ENCODE measurements at regions not wholly inside any gene's neighbourhood (a gene's known extent, or its start where the extent isn't known, plus 50 kb on each side); places are given as distances from the start of the nearest gene placed in this dataset.
"Not testable (repeated sequence)": the region's sequence is repeated elsewhere in the genome, so short reads cannot be mapped to it uniquely, and the experiment has no call there.

DNA sequence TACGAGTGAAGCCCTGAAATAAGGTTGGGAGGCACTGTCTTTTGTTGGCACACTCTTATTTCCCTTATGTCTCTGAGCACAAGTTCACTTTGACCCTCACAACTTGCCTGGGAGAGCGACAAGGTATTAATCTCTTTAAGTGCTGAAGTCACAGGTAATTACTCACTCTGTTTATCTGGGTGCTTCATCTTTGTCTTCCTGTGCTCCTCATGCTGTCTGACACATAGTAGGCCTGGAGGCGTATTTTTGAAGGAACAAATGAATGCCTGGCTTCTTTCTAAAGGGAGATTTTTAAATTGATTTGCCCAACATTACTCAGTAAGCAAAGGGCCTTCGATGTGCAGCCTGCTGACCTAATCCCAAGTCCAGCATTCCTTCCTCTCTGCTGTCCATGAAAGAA, 507.1 kb upstream of the TNP1 start:
- no peak for DNase-seq (ENCODE audit: low read depth)

DNA sequence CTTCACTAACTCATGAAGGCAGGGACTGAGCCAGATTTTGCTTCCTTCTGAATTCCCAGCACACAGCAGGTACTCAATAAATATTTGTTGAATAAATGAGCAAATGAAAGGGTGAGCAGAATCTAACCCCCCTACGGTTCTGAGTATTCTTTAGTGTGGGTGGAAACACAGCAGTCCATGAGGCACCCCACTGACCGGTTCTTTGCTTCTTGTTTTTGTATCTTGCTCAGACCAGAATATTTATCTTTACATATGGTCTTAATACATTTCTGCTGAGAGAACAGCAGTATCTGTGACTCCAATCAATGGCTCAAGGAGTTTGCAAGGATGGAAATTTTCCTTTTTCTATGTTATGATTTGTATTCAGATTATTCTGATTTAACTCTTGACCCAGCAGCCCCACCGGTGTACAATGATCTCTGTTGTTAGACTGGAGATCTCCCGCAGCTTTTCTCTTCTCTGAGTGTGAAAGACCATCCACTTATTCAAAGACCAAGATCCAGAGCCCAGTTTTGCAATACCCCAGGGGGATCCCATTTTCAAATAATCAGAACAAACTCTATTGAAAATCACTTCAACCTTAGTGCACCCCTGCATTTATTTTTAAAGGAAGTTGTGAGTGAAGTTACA, 506.5 kb upstream of the TNP1 start:
- DNase-seq (ENCODE audit: low read depth): no peak

DNA sequence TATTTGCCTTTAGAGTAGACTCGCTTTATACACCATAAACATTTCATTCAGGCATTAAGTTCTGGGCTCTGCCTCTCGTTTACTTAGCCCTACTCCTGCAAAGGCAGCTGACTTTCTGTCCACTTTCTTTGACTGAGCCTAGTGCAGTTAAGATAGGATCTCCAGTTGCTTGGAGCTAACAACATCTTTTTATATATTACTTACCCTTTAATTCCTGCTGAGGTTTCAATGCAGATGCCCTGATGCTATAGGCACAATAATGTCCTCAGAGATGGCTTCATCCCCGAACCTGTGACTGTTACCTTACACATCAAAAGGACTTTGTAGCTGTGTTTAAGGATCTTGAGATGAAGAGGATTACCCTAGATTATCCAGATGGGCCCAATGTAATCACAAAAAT, 505.8 kb upstream of the TNP1 start:
- DNase-seq (ENCODE audit: low read depth): no peak

DNA sequence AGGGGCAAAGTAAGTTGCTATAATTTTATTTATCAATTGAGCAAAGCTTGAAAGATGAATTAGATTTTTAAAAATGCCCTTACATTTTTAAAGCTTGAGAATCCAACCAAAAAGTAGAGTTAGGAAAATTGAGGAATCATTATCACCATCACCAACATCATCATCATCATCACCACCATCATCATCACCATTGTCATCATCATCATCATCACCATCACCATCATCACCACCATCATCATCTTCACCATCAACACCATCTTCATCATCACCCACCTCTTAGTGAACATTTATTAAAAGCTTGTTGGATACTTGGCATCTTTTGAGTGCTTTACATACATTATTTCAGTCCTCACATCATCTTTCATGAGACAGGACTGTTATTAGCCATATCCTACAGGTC, 504.4 kb upstream of the TNP1 start:
- DNase-seq (ENCODE audit: low read depth): no peak

DNA sequence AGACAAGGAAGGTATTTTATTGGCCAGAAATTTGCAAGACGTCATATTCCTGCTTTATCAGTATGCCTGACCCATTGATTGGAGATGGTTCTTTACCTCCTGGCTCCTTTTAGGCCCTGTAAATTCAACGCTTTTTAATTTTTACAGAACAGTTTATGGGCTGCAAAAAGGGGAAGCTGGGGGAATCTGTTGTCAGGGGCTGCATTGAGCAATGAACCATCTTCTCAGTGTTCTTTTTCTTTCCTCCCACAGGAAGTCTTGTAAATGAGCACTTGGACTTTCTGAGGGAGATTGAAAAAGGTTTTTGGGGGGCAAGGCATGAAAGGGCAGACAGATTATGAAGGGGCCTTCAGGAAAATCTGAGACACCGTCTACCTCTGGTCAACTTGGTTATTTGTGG, 503.6 kb upstream of the TNP1 start:
- DNase-seq (ENCODE audit: low read depth): no peak

DNA sequence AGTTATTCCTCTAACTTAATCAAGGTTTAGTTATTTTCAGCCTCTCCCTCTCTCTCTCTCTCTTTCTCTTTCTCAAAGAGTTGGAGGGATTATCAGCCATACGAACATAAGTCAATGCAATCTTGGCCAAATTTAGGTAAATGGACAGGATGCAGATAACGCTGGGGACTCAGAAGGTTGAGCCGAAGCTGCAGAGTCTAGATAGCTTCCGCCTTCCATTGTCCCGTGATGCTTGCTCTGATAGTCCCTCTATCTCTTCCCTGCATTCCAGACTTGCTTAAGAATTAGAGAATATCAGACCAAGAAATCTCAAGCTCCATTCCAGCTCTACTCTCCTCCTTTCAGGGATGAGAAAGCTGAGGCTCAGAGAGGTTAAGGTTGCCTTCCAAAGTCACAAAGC, 502.8 kb upstream of the TNP1 start:
- no peak for DNase-seq (ENCODE audit: low read depth)

DNA sequence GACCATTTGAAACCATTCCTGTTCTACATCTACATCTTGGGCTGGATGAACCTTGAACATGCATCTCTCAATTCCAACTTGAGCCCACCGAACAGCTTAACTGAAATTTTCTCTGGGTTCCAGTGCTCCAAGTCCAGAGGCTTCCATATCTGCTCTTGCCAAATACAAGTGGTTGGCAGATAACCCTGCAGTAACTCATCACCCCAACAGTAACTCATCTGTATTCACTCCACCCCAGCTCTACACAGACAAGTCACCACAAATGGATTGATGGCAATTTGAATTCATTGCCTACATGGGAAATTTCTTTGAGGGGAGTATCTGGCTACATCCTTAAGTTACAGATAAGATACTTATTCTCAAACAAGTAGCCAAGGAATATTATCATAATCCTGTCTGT, 502.4 kb upstream of the TNP1 start:
- no peak for DNase-seq (ENCODE audit: low read depth)

DNA sequence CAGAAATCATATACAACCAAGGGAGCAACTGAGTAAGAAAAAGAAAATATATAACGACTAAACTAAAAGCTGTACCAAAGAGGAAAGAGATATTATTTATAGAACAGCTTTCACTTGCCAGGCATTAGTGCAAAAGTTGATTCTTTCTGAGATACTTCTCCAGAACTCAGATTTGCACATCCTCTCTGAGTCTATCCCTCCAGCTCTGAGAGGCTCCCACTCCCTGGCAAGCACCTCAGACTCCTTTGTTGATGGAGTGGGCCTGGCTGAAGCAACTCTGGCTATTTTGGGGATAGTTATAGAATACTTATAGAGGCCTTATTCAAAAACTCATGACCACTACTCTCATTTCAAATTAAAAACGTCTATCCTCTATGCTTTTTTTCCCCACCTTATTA, 501.6 kb upstream of the TNP1 start:
- DNase-seq (ENCODE audit: low read depth): no peak

DNA sequence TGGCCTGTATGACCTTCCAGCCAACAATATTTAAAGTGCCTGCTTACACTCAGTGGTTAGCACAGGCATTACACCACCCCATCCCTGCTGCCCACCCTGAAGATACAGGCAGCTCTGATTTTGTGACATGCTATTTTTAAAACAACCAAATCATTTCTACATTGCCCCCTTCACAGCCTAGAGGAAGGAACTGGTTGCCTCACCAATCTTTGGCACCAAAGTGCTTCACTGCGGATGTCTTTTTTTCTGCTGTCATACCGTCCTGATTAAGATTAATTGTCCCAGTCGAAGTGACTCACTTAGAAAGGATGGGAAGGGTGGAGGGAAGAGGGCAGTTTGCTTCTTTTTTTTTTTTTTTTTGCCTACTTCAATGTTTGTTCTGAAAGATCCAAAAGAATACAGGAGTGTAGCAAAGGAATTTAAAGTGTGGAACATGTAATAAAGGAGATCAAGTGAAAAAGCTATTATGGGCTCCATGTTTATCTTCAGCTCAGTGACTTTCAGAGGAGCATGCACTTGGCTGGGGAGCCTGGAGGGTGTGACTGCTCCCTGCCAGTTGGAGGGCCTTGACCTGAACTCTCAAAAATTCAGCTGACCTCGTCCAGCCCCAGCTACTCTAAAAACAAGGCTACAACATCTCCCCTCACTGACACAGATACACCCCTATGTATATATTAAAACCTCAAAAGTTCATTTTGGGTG, 501.1 kb upstream of the TNP1 start:
- peak; percentile 35 for DNase-seq (ENCODE audit: low read depth)

DNA sequence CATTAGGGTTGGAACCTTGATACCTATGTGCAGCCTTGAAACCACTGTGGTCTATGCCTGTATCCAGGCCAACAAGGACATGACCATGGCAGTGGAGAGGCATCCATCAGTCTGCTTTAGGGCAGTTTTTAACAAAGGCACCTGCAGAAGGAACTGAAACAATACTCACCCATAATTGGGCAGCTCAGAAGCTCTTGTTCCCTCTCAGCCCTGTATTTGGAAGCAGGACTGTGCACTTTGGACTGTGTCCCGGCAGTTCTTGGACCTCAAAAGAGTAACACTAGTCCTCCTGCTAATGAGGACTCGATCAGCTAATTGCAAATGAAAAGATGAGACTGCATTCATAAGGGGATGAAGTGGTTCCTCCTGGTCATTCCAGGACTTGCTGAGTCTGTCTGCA, 500.2 kb upstream of the TNP1 start:
- no peak for DNase-seq (ENCODE audit: low read depth)

DNA sequence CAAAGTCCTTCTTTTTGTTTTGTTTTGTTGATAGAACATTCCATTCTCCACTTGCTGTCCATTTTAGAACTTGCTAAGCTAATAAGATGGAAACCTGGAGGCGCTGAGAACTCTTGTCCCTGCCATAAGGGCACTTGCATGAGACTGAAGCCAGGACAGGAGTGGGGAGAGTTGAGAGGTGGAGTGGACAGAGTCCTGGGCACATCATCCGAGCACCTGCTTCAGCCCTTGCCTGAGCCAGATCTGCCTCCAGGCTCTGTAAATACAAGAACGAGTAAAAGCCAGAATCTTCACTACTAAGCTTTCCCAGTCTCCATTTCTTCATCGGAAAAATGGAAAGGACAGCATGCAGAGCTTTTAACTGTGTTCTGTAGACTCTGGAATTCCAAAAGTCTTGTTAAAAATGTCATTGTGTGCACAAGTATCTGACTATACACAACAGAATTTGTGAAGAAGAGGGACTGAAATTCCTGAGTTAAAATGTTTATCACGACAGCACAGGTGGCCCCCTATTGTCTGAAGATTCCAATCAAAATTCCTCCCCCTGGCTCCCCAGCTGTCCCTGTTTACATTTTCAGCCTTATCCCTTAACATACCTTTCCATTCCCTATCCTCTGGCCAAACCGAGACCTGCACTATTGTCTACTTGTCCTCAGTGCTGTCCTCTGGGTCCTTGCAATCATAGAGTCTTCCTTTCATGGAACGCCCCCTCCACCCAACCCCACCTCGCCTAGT, 498.2 kb upstream of the TNP1 start:
- no peak for DNase-seq (ENCODE audit: low read depth)

DNA sequence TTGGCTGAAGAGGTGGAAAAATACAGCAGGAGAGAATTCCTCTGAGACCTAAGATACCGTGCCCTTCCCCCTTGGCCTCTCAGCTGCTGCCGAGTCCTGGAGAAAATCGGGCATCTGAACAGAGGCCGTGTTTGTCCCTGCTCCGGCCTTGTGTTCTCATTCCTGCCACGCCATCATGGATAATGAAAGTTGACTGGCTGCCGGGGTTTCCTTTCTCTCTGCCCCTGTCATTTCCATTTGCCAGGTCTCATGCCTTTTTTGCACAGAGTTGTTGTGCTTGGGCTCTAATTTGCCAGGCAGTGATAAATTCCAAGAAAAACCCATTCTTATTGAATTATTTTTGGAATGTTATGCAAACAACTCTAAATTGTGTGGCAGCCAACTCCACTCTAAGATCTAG, 496.9 kb upstream of the TNP1 start:
- no peak for DNase-seq (ENCODE audit: low read depth)

DNA sequence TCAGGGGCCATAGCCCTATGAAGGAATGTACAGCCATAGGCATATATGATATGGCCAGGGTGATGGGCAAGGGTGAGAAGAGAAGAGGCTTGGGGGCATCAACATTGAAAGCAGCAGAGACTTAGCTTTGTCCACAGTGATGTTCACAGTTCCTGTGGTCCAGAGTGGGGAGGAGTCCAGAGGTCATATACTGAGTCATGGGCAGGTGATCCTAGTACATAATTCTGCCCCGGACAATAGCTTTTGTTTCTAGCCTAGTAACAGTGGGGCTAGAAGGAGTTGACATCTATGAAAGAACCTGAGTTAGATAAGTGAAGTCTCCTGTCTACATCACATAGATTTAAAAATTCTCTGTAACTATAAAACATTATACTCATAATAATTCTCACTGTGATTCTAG, 496.3 kb upstream of the TNP1 start:
- DNase-seq (ENCODE audit: low read depth): no peak

DNA sequence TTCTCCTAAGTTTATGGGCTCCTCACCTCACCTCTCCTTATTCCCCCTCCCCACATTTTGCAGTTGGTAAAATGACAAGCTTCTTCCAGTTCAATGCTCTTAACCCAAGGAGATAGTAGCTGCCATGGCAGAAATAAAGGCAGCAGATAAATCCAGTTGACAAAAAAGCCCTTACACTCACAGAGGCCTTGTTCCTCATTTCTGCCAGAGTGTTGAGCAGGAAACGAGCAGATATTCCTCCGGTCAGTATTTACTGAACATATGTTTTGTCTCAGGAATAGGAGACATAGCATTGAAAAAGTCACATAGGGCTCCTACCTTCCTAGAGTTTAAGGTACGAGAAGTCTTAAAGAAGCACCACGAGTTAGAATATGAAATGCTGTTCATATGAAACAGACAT, 493.7 kb upstream of the TNP1 start:
- DNase-seq (ENCODE audit: low read depth): no peak

DNA sequence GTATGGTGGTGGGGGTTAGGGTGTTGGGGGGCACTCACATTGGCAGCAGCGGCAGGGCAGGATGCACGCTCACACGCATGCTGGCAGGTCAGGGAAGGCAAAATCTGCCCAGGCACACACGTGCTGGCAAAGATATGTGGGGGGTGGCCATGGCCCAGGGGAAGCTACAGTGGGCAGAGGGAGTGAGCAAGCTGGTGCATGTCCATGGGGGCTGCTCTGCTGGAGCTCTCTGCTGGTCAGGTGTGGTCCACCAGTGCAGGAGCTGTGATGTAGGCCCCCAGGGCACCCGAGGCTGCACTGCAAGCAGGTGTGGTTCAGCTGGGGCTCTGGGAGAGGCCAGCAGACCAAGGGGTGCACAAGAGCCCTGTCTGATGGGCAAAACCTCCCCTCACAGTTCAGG, 491.5 kb upstream of the TNP1 start:
- no peak for DNase-seq (ENCODE audit: low read depth)

DNA sequence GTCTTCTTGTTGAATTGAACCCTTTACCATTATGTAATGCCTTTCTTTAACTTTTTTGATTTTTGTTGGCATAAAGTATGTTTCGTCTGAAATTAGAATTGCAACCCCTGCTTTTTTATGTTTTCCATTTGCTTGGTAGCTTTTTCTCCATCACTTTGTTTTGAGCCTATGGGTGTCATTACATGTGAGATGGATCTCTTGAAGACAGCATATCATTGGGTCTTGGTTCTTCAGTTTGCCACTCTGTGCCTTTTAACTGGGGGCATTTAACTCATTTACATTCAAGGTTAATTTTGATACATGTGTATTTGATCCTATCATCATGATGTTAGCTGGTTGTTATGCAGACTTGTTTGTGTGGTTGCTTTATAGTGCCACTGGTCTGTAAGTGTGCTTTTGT, 489.4 kb upstream of the TNP1 start:
- DNase-seq (ENCODE audit: low read depth): no peak

DNA sequence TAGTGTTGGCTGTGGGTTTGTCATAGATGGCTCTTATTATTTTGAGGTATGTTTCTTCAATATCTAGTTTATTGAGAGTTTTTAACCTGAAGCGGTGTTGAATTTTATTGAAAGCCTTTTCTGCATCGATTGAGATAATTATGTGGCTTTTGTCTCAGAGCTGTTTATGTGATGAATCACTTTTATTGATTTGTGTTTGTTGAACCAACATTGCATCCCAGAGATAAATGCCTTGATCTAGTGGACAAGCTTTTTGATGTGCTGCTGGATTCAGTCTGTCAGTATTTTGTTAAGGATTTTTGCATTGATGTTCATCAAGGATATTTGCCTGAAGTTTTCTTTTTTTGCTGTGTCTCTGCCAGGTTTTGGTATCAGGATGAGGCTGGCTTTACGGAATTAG, 487.8 kb upstream of the TNP1 start:
- DNase-seq (ENCODE audit: low read depth): not testable (repeated sequence)

DNA sequence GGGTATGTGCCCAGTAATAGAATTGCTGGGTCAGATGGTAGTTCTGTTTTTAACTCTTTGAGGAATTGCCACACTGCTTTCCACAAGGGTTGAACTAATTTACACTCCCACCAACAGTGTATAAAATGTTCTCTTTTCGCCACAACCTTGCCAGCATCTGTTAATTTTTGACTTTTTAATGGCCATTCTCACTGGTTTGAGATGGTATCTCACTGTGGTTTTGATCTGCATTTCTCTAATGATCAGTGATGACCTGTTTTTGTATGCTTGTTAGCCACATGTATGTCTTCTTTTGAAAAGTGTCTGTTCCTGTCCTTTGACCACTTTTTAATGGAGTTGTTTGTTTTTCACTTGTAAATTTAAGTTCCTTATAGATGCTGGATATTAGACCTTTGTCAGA, 486.2 kb upstream of the TNP1 start:
- not testable (repeated sequence) for DNase-seq (ENCODE audit: low read depth)

DNA sequence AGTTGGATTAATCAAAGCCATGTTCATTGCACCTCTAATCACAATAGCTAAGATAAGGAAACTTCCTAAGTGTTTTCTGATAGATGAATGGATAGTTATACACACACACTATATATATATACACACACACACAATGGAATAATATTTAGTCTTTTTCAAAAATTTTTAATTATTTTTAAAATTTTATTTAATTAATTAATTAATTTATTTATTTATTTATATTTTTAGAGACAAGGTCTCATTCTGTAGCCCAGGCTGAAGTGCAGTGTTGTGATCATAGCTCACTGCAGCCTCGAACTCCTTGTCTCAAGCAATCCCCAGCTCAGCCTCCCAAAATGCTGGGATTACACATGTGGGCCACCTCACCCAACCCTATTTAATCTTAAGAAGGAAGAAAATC, 481.0 kb upstream of the TNP1 start:
- DNase-seq (ENCODE audit: low read depth): no peak

DNA sequence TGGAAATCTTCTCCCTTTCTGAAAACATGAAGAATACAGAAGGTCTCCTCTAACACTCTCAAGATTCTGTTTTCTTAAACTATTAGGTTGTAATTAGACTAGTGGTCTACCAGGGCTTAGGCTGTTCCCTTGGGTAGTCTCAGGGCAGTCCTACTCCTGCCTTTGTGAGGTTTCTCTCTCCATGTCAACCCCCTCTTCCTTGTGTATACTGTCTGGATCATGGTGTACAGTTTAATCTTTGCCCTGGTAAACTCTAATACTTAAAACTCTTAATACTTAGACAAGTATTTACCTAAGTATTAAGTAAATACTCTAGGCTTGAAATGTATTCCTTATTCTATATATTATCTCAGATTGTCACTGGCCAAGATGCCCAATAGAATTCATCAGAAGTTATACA, 480.3 kb upstream of the TNP1 start:
- DNase-seq (ENCODE audit: low read depth): no peak

DNA sequence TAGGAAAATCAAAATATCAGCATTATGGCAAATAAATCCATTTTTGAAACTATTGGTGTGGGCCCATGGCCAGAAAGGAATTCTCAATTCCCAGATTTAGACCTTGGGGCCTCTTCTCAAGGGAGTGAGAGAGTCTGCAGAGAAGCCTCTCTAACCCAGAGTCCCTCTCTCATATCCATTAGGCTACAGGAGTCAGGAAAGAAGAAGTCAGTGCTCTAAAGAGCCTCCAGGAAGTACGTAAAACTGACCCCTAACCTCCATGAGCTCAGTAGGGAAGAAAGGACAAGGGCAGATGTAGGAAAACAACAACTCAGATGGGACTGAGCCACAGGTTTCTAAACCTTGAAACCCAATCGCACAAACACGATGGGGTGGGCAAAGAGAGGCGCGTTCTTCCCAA, 479.9 kb upstream of the TNP1 start:
- no peak for DNase-seq (ENCODE audit: low read depth)

DNA sequence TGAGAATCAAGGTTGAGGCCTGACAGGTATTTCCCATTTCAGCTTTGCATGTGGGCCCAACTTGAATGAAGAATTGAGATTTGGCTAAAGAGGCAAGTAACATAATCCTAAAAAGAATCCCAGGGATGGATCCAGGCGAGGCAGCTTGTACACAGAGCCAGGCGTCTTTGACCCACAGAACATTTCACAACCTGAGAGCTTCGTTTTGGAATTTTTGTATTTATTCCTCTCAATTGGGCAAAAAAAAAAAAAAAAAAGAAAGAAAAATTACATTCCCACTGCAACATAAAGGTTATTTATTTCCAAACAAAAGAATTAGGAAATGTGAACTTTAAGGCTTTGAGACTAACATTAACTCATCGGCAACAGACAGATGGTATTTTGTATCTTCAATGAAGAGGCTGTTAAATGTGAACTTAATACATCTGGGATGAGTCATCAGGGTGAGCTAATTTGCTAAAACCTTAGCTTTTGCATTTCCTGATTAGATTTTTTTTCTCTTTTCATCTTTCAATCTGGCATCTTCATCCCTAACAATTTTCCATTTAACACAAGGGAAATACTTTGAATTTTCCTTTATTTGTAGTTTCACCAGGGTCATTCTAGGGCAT, 478.5 kb upstream of the TNP1 start:
- DNase-seq (ENCODE audit: low read depth): no peak

DNA sequence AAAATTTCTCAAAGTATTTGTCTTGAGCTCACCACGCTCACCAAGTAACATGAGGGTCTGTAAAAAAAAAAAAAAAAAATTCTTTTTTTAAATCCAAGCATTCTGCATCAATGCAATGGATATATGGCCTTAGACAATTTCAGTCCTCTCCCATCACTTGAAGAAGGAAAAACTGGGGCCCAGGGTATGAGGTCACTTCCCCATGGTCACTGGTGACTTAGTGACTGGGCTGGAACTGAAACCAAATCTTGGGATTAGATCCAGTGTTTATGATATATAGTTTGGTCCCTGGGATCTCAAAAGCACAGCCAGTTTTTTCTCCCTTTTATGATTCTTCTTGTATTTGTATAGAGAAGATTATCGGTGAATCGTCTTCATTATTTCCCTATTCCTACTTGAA, 477.9 kb upstream of the TNP1 start:
- no peak for DNase-seq (ENCODE audit: low read depth)
